ENCODE measurements at regions not wholly inside any gene's neighbourhood (a gene's known extent, or its start where the extent isn't known, plus 50 kb on each side); places are given as distances from the start of the nearest gene placed in this dataset.

- H3K4me2 ChIP-seq (ENCODE audit: low read length): no peak overlapping the region
- DNase-seq (ENCODE audit: low read depth, low spot score): no peak
- CTCF ChIA-PET: no interaction called here
- BruUV-seq (replicated peaks): no TSS peak
- POLR2A ChIA-PET: no interaction called here
- H4K20me1 ChIP-seq (ENCODE audit: insufficient read depth): no peaks in the 10 kb centered on the region
- no peak overlapping the region for H3K9ac ChIP-seq (ENCODE audit: low read length)
- H2AFZ ChIP-seq (ENCODE audit: low read depth, low read length, poor library complexity, severe bottlenecking): no peak overlapping the region
- no peak overlapping the region for H3K4me3 ChIP-seq (replicated peaks in 1 of 2; ENCODE audit: low read depth in 1 of 2, low read length in 2 of 2)
- no peak overlapping the region for H3K27ac ChIP-seq (ENCODE audit: low read depth, low read length)
- H3K27me3 ChIP-seq (ENCODE audit: insufficient read depth, low read length): no peaks in the 10 kb centered on the region
- peaks cover 31 to 49% of the 10 kb centered on the region in 2 experiments; a peak in 3 of 4 replicates for H3K9me3 ChIP-seq (ENCODE audit: control insufficient read depth in 1 of 2, insufficient read depth in 1 of 2, low read depth in 1 of 2, low read length in 2 of 2)
- H3K9me2 ChIP-seq (ENCODE audit: insufficient read depth): no peaks in the 10 kb centered on the region
- no peaks in the 10 kb centered on the region for H3K4me1 ChIP-seq (ENCODE audit: control insufficient read depth in 1 of 2, insufficient read depth in 2 of 2, low read length in 2 of 2)
- RAD21 ChIA-PET (ENCODE audit: low non-redundant PET in 1 of 2, low total read pairs in 2 of 2, uncharacterized antibody in 2 of 2, unreplicated experiment in 2 of 2): no interaction called here
- no peaks in the 10 kb centered on the region for H3K79me2 ChIP-seq (ENCODE audit: insufficient read depth, low read length)
- no peak for ATAC-seq
- intact Hi-C loops (cut with micrococcal nuclease): no loop called here
- no peak for TF ChIP-seq ZNF274 (IDR thresholded peaks at IDR 0.05; ENCODE audit: low read depth, low read length)
- no peak for TF ChIP-seq POLR2AphosphoS5 (IDR thresholded peaks at IDR 0.05; ENCODE audit: low read depth, low read length)
- no peak for TF ChIP-seq CEBPB (IDR thresholded peaks at IDR 0.05; ENCODE audit: low read depth)
- TF ChIP-seq SIN3A (IDR thresholded peaks at IDR 0.05; ENCODE audit: low read depth): no peak
- TF ChIP-seq CBX3 (IDR thresholded peaks at IDR 0.05; ENCODE audit: low read depth): no peak
- no peak for TF ChIP-seq ZFX (IDR thresholded peaks at IDR 0.05)
- no peak for TF ChIP-seq EZH2phosphoT487 (IDR thresholded peaks at IDR 0.05; ENCODE audit: borderline replicate concordance)
- TF ChIP-seq SRF (IDR thresholded peaks at IDR 0.05; ENCODE audit: low read depth): no peak
- no peak for TF ChIP-seq YY1 (IDR thresholded peaks at IDR 0.05; ENCODE audit: extremely low read depth, insufficient replicate concordance, low read depth, low read length)
- no peak for TF ChIP-seq MAX (IDR thresholded peaks at IDR 0.05)
- TF ChIP-seq ZBTB33 (IDR thresholded peaks at IDR 0.05; ENCODE audit: extremely low read depth, insufficient replicate concordance, low read length): no peak
- no peak for TF ChIP-seq FOSL1 (IDR thresholded peaks at IDR 0.05; ENCODE audit: low read depth)
- no peak for TF ChIP-seq EZH2 (IDR thresholded peaks at IDR 0.05)
- TF ChIP-seq TCF7L2 (IDR thresholded peaks at IDR 0.05; ENCODE audit: borderline replicate concordance, extremely low read depth, insufficient read depth, insufficient read length): no peak
- no peak for TF ChIP-seq SP1 (IDR thresholded peaks at IDR 0.05; ENCODE audit: low read depth)
- TF ChIP-seq EGR1 (IDR thresholded peaks at IDR 0.05; ENCODE audit: low read depth): no peak
- TF ChIP-seq JUND (IDR thresholded peaks at IDR 0.05): no peak
- H3K36me3 ChIP-seq (ENCODE audit: control insufficient read depth in 1 of 2, insufficient read depth in 2 of 2, low read length in 2 of 2): no peaks in the 10 kb centered on the region
These were observed 140.4 kb upstream of the CA10 start for GRCh38 chr17:52298881-52299280.

All from HCT116 (cell line).